ENCODE measurements at regions not wholly inside any gene's neighbourhood (a gene's known extent, or its start where the extent isn't known, plus 50 kb on each side); places are given as distances from the start of the nearest gene placed in this dataset.

GRCh38 chr7:109331423-109331822 is 761.7 kb downstream of the DNAJB9 start:
- TF ChIP-seq ATF2 (IDR thresholded peaks at IDR 0.05; ENCODE audit: low read length) = no peak
- no peak for TF ChIP-seq MXI1 (IDR thresholded peaks at IDR 0.05; ENCODE audit: low read depth, low read length)
- TF ChIP-seq MEF2A (IDR thresholded peaks at IDR 0.05; ENCODE audit: insufficient read depth, low read depth, low read length) = no peak
- ChIA-PET POLR2A (no interaction called here), RAD21 (ENCODE audit: unreplicated experiment) (no interaction called here), CTCF (interaction anchor here (0.6 kb wide), 1 partner anchor 8 kb away, joined by 3 read pairs; no protein-coding TSS in a partner anchor), SMC1A (ENCODE audit: uncharacterized antibody, unreplicated experiment) (interaction anchor here (1.3 kb wide), 1 partner anchor 12 kb away, joined by 3 read pairs; no protein-coding TSS in a partner anchor)
- DNase-seq (ENCODE audit: low read depth, low spot score) = no peak
- no peaks in the 10 kb centered on the region for H3K4me1 ChIP-seq (ENCODE audit: control insufficient read depth, insufficient read depth, low read length)
- no TSS peak for BruUV-seq (replicated peaks)
- no peak overlapping the region for H3K4me2 ChIP-seq (ENCODE audit: control insufficient read depth, insufficient read depth)
- H3K79me2 ChIP-seq (ENCODE audit: control insufficient read depth, insufficient read depth, low read length) = no peaks in the 10 kb centered on the region
- H3K27ac ChIP-seq (ENCODE audit: control insufficient read depth, insufficient read depth) = no peak overlapping the region
- intact Hi-C loops (cut with micrococcal nuclease; ENCODE audit: unreplicated experiment) = no loop called here
- no peak overlapping the region for H2AFZ ChIP-seq (ENCODE audit: control insufficient read depth, low read depth, low read length)
- in situ Hi-C loops (cut with MboI) = no loop called here
- no peak overlapping the region for H3K4me3 ChIP-seq
- no peaks in the 10 kb centered on the region for H3K27me3 ChIP-seq (replicated peaks in 1 of 2; ENCODE audit: control insufficient read depth in 2 of 2, insufficient read depth in 2 of 2, low read length in 1 of 2)
- no peak for ATAC-seq
- H3K9me3 ChIP-seq (replicated peaks; ENCODE audit: control insufficient read depth, insufficient read depth, low read length) = no peaks in the 10 kb centered on the region
- H4K20me1 ChIP-seq (ENCODE audit: control insufficient read depth, insufficient read depth) = no peaks in the 10 kb centered on the region
- FAIRE-seq = no peak
- no peak overlapping the region for H3K9ac ChIP-seq (ENCODE audit: control insufficient read depth, insufficient read depth, low read length)
- H3K36me3 ChIP-seq (ENCODE audit: control insufficient read depth in 2 of 2, insufficient read depth in 2 of 2, low read length in 1 of 2) = no peaks in the 10 kb centered on the region
- WGBS (ENCODE audit: insufficient coverage, insufficient replicate concordance, low lambda C conversion rate, missing lambda C conversion rate) = 45% methylated on average over 4 of the region's 4 CpGs

GRCh38 chr7:109335951-109336350 is 766.3 kb downstream of the DNAJB9 start:
- POLR2A ChIA-PET = no interaction called here
- CTCF ChIA-PET = interaction anchor here (0.8 to 1.4 kb wide), 2 partner anchors 75 to 116 kb away, joined by 3 read pairs; no protein-coding TSS in a partner anchor
- FAIRE-seq = no peak
- TF ChIP-seq TCF3 (IDR thresholded peaks at IDR 0.05; ENCODE audit: borderline replicate concordance, insufficient read depth, low read depth, low read length) (no peak), SMAD1 (IDR thresholded peaks at IDR 0.05; ENCODE audit: low read depth, partially characterized antibody) (no peak), ZNF592 (IDR thresholded peaks at IDR 0.05) (no peak), PAX8 (IDR thresholded peaks at IDR 0.05) (no peak), ZNF274 (IDR thresholded peaks at IDR 0.05; ENCODE audit: insufficient read depth, insufficient read length) (no peak), BHLHE40 (IDR thresholded peaks at IDR 0.05; ENCODE audit: borderline replicate concordance in 1 of 2, low read depth in 2 of 2, low read length in 1 of 2) (no peak), IRF3 (IDR thresholded peaks at IDR 0.05) (no peak), TBL1XR1 (IDR thresholded peaks at IDR 0.05; ENCODE audit: low read depth, low read length) (no peak), NR2C1 (IDR thresholded peaks at IDR 0.05) (no peak)

More at GRCh38 chr7:109335951-109336350, 766.3 kb downstream of the DNAJB9 start:
- Histone ChIP-seq H2AFZ (ENCODE audit: control insufficient read depth, low read depth, low read length) (no peak overlapping the region), H3K27me3 (replicated peaks in 1 of 2; ENCODE audit: control insufficient read depth in 2 of 2, insufficient read depth in 2 of 2, low read length in 1 of 2) (no peaks in the 10 kb centered on the region), H3K27ac (ENCODE audit: control insufficient read depth, insufficient read depth) (no peak overlapping the region), H3K79me2 (ENCODE audit: control insufficient read depth, insufficient read depth, low read length) (no peaks in the 10 kb centered on the region), H4K20me1 (ENCODE audit: control insufficient read depth, insufficient read depth) (no peaks in the 10 kb centered on the region), H3K9me3 (replicated peaks; ENCODE audit: control insufficient read depth, insufficient read depth, low read length) (no peaks in the 10 kb centered on the region), H3K4me1 (ENCODE audit: control insufficient read depth, insufficient read depth, low read length) (no peaks in the 10 kb centered on the region), H3K4me2 (ENCODE audit: control insufficient read depth, insufficient read depth) (no peak overlapping the region), H3K4me3 (no peak overlapping the region), H3K9ac (ENCODE audit: control insufficient read depth, insufficient read depth, low read length) (no peak overlapping the region), H3K36me3 (ENCODE audit: control insufficient read depth in 2 of 2, insufficient read depth in 2 of 2, low read length in 1 of 2) (no peaks in the 10 kb centered on the region)
- BruUV-seq (replicated peaks) = no TSS peak
- RAD21 ChIA-PET (ENCODE audit: unreplicated experiment) = no interaction called here
- no peak for ATAC-seq
- in situ Hi-C loops (cut with MboI) = no loop called here
- WGBS (ENCODE audit: insufficient coverage, insufficient replicate concordance, low lambda C conversion rate, missing lambda C conversion rate) = 69% methylated on average over 3 of the region's 3 CpGs
- SMC1A ChIA-PET (ENCODE audit: uncharacterized antibody, unreplicated experiment) = interaction anchor here (1.8 kb wide), 1 partner anchor 362 kb away, joined by 5 read pairs; no protein-coding TSS in a partner anchor
- intact Hi-C loops (cut with micrococcal nuclease; ENCODE audit: unreplicated experiment) = no loop called here
- no peak for DNase-seq (ENCODE audit: low read depth, low spot score)
